ENCODE measurements at regions not wholly inside any gene's neighbourhood (a gene's known extent, or its start where the extent isn't known, plus 50 kb on each side); places are given as distances from the start of the nearest gene placed in this dataset.

DNA sequence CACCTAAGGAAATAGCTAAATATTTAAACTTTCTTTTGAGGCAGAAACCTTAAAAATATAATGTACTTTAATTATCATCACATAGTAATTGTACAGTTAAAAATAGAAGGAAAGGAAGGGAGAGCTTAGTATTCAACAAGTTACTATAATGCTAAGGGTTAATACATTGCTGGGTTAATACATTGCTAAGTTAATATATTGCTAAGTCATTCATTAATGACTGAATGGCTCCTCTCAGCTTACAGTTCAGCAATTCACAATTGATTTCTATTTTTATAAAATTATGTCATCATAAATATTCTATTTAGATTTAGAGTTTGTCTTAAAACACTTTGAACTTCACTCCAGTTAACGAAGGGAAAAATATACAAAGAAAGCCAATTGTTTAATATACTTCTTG, 207.9 kb downstream of the BMP4 start:
- DNase-seq = no peak
- H3K4me3 ChIP-seq (ENCODE audit: insufficient read depth in 1 of 2, low read depth in 1 of 2, low read length in 2 of 2) = no peak overlapping the region
- H3K27ac ChIP-seq (ENCODE audit: low read length, poor library complexity, severe bottlenecking) = no peak overlapping the region
- H3K4me1 ChIP-seq (ENCODE audit: control insufficient read depth, insufficient read depth, low read depth, low read length) = peaks cover 6% of the 10 kb centered on the region
- no peak overlapping the region for H3K4me2 ChIP-seq (ENCODE audit: low read length, poor library complexity, severe bottlenecking)
- H2BK5ac ChIP-seq (ENCODE audit: low read depth, low read length, poor library complexity, severe bottlenecking) = no peak overlapping the region
- no CpG with 5 or more reads among the region's 1 CpG for WGBS
- H2BK120ac ChIP-seq (ENCODE audit: low read depth, low read length) = no peak overlapping the region
- no peak overlapping the region for H3K18ac ChIP-seq (ENCODE audit: low read depth in 1 of 2, low read length in 2 of 2)
- H4K8ac ChIP-seq (ENCODE audit: low read length) = no peak overlapping the region
- no peak overlapping the region for H3K23ac ChIP-seq (ENCODE audit: low read length in 2 of 2)
- H4K91ac ChIP-seq (ENCODE audit: low read length) = no peak overlapping the region
- H2BK15ac ChIP-seq (ENCODE audit: low read depth, poor library complexity, severe bottlenecking) = no peak overlapping the region
- no peaks in the 10 kb centered on the region for H3K79me1 ChIP-seq (replicated peaks; ENCODE audit: low read length, poor library complexity, severe bottlenecking)
- no peak overlapping the region for H3K14ac ChIP-seq (ENCODE audit: low read length in 2 of 2)
- H3K36me3 ChIP-seq (ENCODE audit: control insufficient read depth in 1 of 2, insufficient read depth in 2 of 2, low read depth in 1 of 2, low read length in 2 of 2) = no peaks in the 10 kb centered on the region
- no peak overlapping the region for H3K9ac ChIP-seq (ENCODE audit: low read length)
- no peak overlapping the region for H3K4ac ChIP-seq (ENCODE audit: low read depth in 1 of 2, low read length in 2 of 2)
- no peak overlapping the region for H2AK5ac ChIP-seq (ENCODE audit: low read length, severe bottlenecking)
- H2BK12ac ChIP-seq (ENCODE audit: low read length in 2 of 2) = no peak overlapping the region
- no peak overlapping the region for H2AFZ ChIP-seq (ENCODE audit: low read depth, low read length)
- H3K9me3 ChIP-seq (ENCODE audit: control insufficient read depth, low read length) = peaks cover 3% of the 10 kb centered on the region
- peaks cover 0 to 11% of the 10 kb centered on the region in 2 experiments for H3K27me3 ChIP-seq (ENCODE audit: control insufficient read depth in 1 of 2, insufficient read depth in 1 of 2, low read length in 2 of 2)

DNA sequence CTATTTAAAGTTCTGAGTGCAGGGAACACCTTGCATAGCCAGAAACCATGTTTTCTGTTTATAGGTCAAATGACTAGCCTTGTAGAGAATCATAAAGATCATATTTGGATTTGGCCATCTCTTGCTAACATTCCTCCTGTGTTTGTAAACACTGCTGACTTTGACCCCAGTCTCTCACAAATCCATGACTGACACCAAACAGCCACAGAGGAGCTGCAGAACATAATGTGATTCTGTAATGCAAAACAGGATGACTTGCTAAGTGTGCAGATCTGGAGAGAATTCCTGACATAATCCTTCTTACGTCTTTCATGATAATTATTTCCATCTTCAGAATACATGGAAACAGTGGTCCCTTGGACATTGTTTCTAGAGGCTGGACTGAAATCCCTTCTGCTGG, 211.8 kb downstream of the BMP4 start:
- no peak overlapping the region for H2AK5ac ChIP-seq (ENCODE audit: low read length, severe bottlenecking)
- WGBS = no CpG with 5 or more reads among the region's 1 CpG

DNA sequence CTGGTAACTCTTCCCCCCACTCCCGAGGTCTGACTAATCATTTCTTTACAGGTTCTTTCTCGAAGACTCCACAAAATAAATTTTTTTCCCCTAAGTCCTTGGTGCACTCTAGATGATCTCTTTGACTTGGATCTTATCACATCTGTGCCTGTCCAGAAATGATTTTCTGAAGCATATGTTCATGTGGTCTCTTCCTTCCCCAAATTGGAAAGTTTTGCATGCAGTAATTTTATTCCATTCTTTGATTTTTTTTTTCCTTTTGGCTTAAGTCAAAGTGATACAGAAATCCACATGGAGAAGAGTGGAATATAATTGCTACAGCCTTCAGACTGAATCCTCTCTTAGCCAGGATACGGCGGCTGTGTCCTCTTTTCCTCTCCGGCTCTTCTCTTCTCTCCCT, 213.3 kb downstream of the BMP4 start:
- Histone ChIP-seq H2AFZ (ENCODE audit: low read depth, low read length) (no peak overlapping the region), H2BK12ac (ENCODE audit: low read length in 2 of 2) (no peak overlapping the region), H3K4me1 (ENCODE audit: control insufficient read depth, insufficient read depth, low read depth, low read length) (peaks cover 4% of the 10 kb centered on the region), H4K91ac (ENCODE audit: low read length) (no peak overlapping the region), H3K23ac (ENCODE audit: low read length in 2 of 2) (no peak overlapping the region), H3K36me3 (ENCODE audit: control insufficient read depth in 1 of 2, insufficient read depth in 2 of 2, low read depth in 1 of 2, low read length in 2 of 2) (no peaks in the 10 kb centered on the region), H3K14ac (ENCODE audit: low read length in 2 of 2) (no peak overlapping the region), H2BK120ac (ENCODE audit: low read depth, low read length) (no peak overlapping the region), H3K4me2 (ENCODE audit: low read length, poor library complexity, severe bottlenecking) (no peak overlapping the region), H3K27me3 (ENCODE audit: control insufficient read depth in 1 of 2, insufficient read depth in 1 of 2, low read length in 2 of 2) (peaks cover 0 to 15% of the 10 kb centered on the region in 2 experiments), H3K9me3 (ENCODE audit: control insufficient read depth, low read length) (no peaks in the 10 kb centered on the region), H3K79me1 (replicated peaks; ENCODE audit: low read length, poor library complexity, severe bottlenecking) (no peaks in the 10 kb centered on the region), H3K27ac (ENCODE audit: low read length, poor library complexity, severe bottlenecking) (no peak overlapping the region), H3K9ac (ENCODE audit: low read length) (no peak overlapping the region), H2BK15ac (ENCODE audit: low read depth, poor library complexity, severe bottlenecking) (no peak overlapping the region), H3K18ac (ENCODE audit: low read depth in 1 of 2, low read length in 2 of 2) (no peak overlapping the region), H4K8ac (ENCODE audit: low read length) (no peak overlapping the region), H2BK5ac (ENCODE audit: low read depth, low read length, poor library complexity, severe bottlenecking) (no peak overlapping the region), H2AK5ac (ENCODE audit: low read length, severe bottlenecking) (no peak overlapping the region), H3K4ac (ENCODE audit: low read depth in 1 of 2, low read length in 2 of 2) (no peak overlapping the region), H3K4me3 (ENCODE audit: insufficient read depth in 1 of 2, low read depth in 1 of 2, low read length in 2 of 2) (no peak overlapping the region)
- no peak for DNase-seq
- 79% methylated on average over 2 of the region's 5 CpGs for WGBS

More for the DNA sequence above, 211.8 kb downstream of the BMP4 start:
- no peak overlapping the region for H3K4ac ChIP-seq (ENCODE audit: low read depth in 1 of 2, low read length in 2 of 2)
- H3K27me3 ChIP-seq (ENCODE audit: control insufficient read depth in 1 of 2, insufficient read depth in 1 of 2, low read length in 2 of 2) = peaks cover 0 to 15% of the 10 kb centered on the region in 2 experiments
- no peak overlapping the region for H3K14ac ChIP-seq (ENCODE audit: low read length in 2 of 2)
- H3K4me3 ChIP-seq (ENCODE audit: insufficient read depth in 1 of 2, low read depth in 1 of 2, low read length in 2 of 2) = no peak overlapping the region
- no peaks in the 10 kb centered on the region for H3K9me3 ChIP-seq (ENCODE audit: control insufficient read depth, low read length)
- H4K91ac ChIP-seq (ENCODE audit: low read length) = no peak overlapping the region
- no peak overlapping the region for H4K8ac ChIP-seq (ENCODE audit: low read length)
- no peaks in the 10 kb centered on the region for H3K79me1 ChIP-seq (replicated peaks; ENCODE audit: low read length, poor library complexity, severe bottlenecking)
- H3K4me2 ChIP-seq (ENCODE audit: low read length, poor library complexity, severe bottlenecking) = no peak overlapping the region
- peaks cover 4% of the 10 kb centered on the region for H3K4me1 ChIP-seq (ENCODE audit: control insufficient read depth, insufficient read depth, low read depth, low read length)
- H3K36me3 ChIP-seq (ENCODE audit: control insufficient read depth in 1 of 2, insufficient read depth in 2 of 2, low read depth in 1 of 2, low read length in 2 of 2) = no peaks in the 10 kb centered on the region
- no peak overlapping the region for H3K18ac ChIP-seq (ENCODE audit: low read depth in 1 of 2, low read length in 2 of 2)
- H2BK12ac ChIP-seq (ENCODE audit: low read length in 2 of 2) = no peak overlapping the region
- H2BK15ac ChIP-seq (ENCODE audit: low read depth, poor library complexity, severe bottlenecking) = no peak overlapping the region
- DNase-seq = peak; percentile 25
- H2BK120ac ChIP-seq (ENCODE audit: low read depth, low read length) = no peak overlapping the region
- no peak overlapping the region for H2BK5ac ChIP-seq (ENCODE audit: low read depth, low read length, poor library complexity, severe bottlenecking)
- no peak overlapping the region for H2AFZ ChIP-seq (ENCODE audit: low read depth, low read length)
- no peak overlapping the region for H3K9ac ChIP-seq (ENCODE audit: low read length)
- H3K23ac ChIP-seq (ENCODE audit: low read length in 2 of 2) = no peak overlapping the region
- H3K27ac ChIP-seq (ENCODE audit: low read length, poor library complexity, severe bottlenecking) = no peak overlapping the region

DNA sequence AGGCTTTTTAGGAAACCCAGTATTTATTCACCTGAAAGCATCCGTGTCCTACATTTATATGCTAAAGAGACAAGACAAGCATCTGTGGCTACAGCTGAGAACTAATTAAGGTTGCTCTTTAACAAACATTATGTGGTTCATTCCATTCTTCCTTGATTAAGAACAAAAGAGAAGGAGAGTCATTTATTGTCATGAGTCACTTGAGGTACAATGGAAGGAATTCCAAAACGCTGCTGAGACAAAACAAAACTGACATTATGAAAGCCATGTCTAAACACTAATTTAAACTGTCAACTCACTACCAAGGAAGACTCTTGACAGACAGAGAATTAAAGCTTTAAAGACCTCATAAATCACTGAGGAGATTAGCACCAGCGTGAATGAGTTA, 214.4 kb downstream of the BMP4 start:
- Histone ChIP-seq H2BK120ac (ENCODE audit: low read depth, low read length) (no peak overlapping the region), H3K4ac (ENCODE audit: low read depth in 1 of 2, low read length in 2 of 2) (no peak overlapping the region), H4K91ac (ENCODE audit: low read length) (no peak overlapping the region), H2BK15ac (ENCODE audit: low read depth, poor library complexity, severe bottlenecking) (no peak overlapping the region), H3K27me3 (ENCODE audit: control insufficient read depth in 1 of 2, insufficient read depth in 1 of 2, low read length in 2 of 2) (peaks cover 0 to 15% of the 10 kb centered on the region in 2 experiments), H3K36me3 (ENCODE audit: control insufficient read depth in 1 of 2, insufficient read depth in 2 of 2, low read depth in 1 of 2, low read length in 2 of 2) (no peaks in the 10 kb centered on the region), H3K4me3 (ENCODE audit: insufficient read depth in 1 of 2, low read depth in 1 of 2, low read length in 2 of 2) (no peak overlapping the region), H3K27ac (ENCODE audit: low read length, poor library complexity, severe bottlenecking) (no peak overlapping the region), H2AFZ (ENCODE audit: low read depth, low read length) (no peak overlapping the region), H3K14ac (ENCODE audit: low read length in 2 of 2) (no peak overlapping the region), H3K4me1 (ENCODE audit: control insufficient read depth, insufficient read depth, low read depth, low read length) (peaks cover 2% of the 10 kb centered on the region), H3K9ac (ENCODE audit: low read length) (no peak overlapping the region), H3K4me2 (ENCODE audit: low read length, poor library complexity, severe bottlenecking) (no peak overlapping the region), H2AK5ac (ENCODE audit: low read length, severe bottlenecking) (no peak overlapping the region), H3K18ac (ENCODE audit: low read depth in 1 of 2, low read length in 2 of 2) (no peak overlapping the region), H3K23ac (ENCODE audit: low read length in 2 of 2) (no peak overlapping the region), H3K9me3 (ENCODE audit: control insufficient read depth, low read length) (no peaks in the 10 kb centered on the region), H2BK5ac (ENCODE audit: low read depth, low read length, poor library complexity, severe bottlenecking) (no peak overlapping the region), H3K79me1 (replicated peaks; ENCODE audit: low read length, poor library complexity, severe bottlenecking) (no peaks in the 10 kb centered on the region), H4K8ac (ENCODE audit: low read length) (no peak overlapping the region), H2BK12ac (ENCODE audit: low read length in 2 of 2) (no peak overlapping the region)
- 45% methylated on average over 3 of the region's 3 CpGs for WGBS
- DNase-seq = no peak
